Natural killer cell (primary cell): ENCODE measurements at regions not wholly inside any gene's neighbourhood (a gene's known extent, or its start where the extent isn't known, plus 50 kb on each side); places are given as distances from the start of the nearest gene placed in this dataset.
"Not testable (repeated sequence)": the region's sequence is repeated elsewhere in the genome, so short reads cannot be mapped to it uniquely, and the experiment has no call there.

Experiments
- ATAC-seq, 3 donors: fragments of 150-1000 bp in 2 of 3; fragments of 200-7000 bp in 1 of 3; cut with Tn5 transposase; 1 replicate in 1 of 3; 2 replicates in 2 of 3; pipeline ENCODE4 v1.10.0; 2021; ENCODE audit warnings: mild to moderate bottlenecking in 2 of 3, moderate library complexity in 2 of 3
- DNase-seq, 2 donors: peaks; one replicate each; pipeline versions ENCODE4 v3.0.0 to v3.0.0-alpha.2; 2013 to 2021; ENCODE audit warnings: mixed read lengths in 1 of 2
- H3K27ac ChIP-seq: one replicate; pipeline ENCODE4 v1.5.1; 2013; ENCODE audit warnings: mild to moderate bottlenecking, low read length
- H3K27me3 ChIP-seq: one replicate; pipeline ENCODE4 v1.6.1; 2013; ENCODE audit warnings: low read length; ENCODE audit not compliant: control insufficient read depth, insufficient read depth
- H3K36me3 ChIP-seq: one replicate; pipeline ENCODE4 v1.6.1; 2013; ENCODE audit warnings: low read length; ENCODE audit not compliant: control insufficient read depth, insufficient read depth
- H3K4me1 ChIP-seq: one replicate; pipeline ENCODE4 v1.6.1; 2013; ENCODE audit warnings: low read length; ENCODE audit not compliant: control insufficient read depth, insufficient read depth
- H3K4me3 ChIP-seq: one replicate; pipeline ENCODE4 v1.5.1; 2013; ENCODE audit warnings: low read length
- H3K9me3 ChIP-seq: one replicate; pipeline ENCODE4 v1.6.1; 2013; ENCODE audit warnings: low read length; ENCODE audit not compliant: control insufficient read depth, insufficient read depth
- H3K27ac Mint-ChIP-seq, 2 donors: one replicate each; pipeline ENCODE4 v1.8.0; 2022; ENCODE audit warnings: mild to moderate bottlenecking in 2 of 2, mixed read lengths in 2 of 2, moderate library complexity in 1 of 2
- H3K27me3 Mint-ChIP-seq, 2 donors: one replicate each; pipeline ENCODE4 v1.8.0; 2022; ENCODE audit warnings: low read depth in 2 of 2, mixed read lengths in 2 of 2
- H3K36me3 Mint-ChIP-seq: one replicate; pipeline ENCODE4 v1.8.0; 2022; ENCODE audit warnings: mixed read lengths
- H3K4me1 Mint-ChIP-seq, 2 donors: one replicate each; pipeline ENCODE4 v1.8.0; 2022; ENCODE audit warnings: mixed read lengths in 2 of 2
- H3K4me3 Mint-ChIP-seq: one replicate; pipeline ENCODE4 v1.8.0; 2022; ENCODE audit warnings: mild to moderate bottlenecking, moderate library complexity, mixed read lengths
- H3K9me3 Mint-ChIP-seq, 2 donors: one replicate each; pipeline ENCODE4 v1.8.0; 2022; ENCODE audit warnings: mixed read lengths in 2 of 2
- CTCF ChIP-seq: fragments of 200-600 bp; IDR thresholded peaks from one replicate; pipeline ENCODE4 v1.8.0; 2022; ENCODE audit warnings: antibody characterized with exemption
- WGBS: methylation state at CpG from one replicate; pipeline ENCODE4 v1.1.7; 2013; ENCODE audit warnings: missing lambda C conversion rate; ENCODE audit not compliant: insufficient coverage; 5-methylcytosine and 5-hydroxymethylcytosine counted together
- intact Hi-C: fragments of 100-400 bp; cut with micrococcal nuclease; formaldehyde crosslinking; loops from one replicate; pipeline ENCODE4 v1.14.2; 2022

- TF ChIP-seq CTCF = no peak
- Histone ChIP-seq H3K27ac (no peak overlapping the region), H3K27me3 (peaks cover 2% of the 10 kb centered on the region), H3K36me3 (no peaks in the 10 kb centered on the region), H3K9me3 (no peaks in the 10 kb centered on the region), H3K4me1 (no peaks in the 10 kb centered on the region), H3K4me3 (no peak overlapping the region)
- ATAC-seq = no peak
- no peaks in the 10 kb centered on the region for H3K36me3 Mint-ChIP-seq
- intact Hi-C loops = no loop called here
- DNase-seq = no peak
- no peak overlapping the region for H3K27ac Mint-ChIP-seq
- peaks cover 10 to 12% of the 10 kb centered on the region in 2 donors for H3K27me3 Mint-ChIP-seq
- WGBS = 76% methylated on average over 7 of the region's 7 CpGs
- H3K4me3 Mint-ChIP-seq = no peak overlapping the region
- no peaks in the 10 kb centered on the region for H3K4me1 Mint-ChIP-seq
- no peaks in the 10 kb centered on the region for H3K9me3 Mint-ChIP-seq
Measured at GRCh38 chr14:51360592-51360991, 120.5 kb downstream of the TMX1 start.

GRCh38 chr14:51365241-51365965, 125.4 kb downstream of the TMX1 start:
- Histone ChIP-seq H3K9me3 (no peaks in the 10 kb centered on the region), H3K4me1 (no peaks in the 10 kb centered on the region), H3K27ac (no peak overlapping the region), H3K4me3 (no peak overlapping the region), H3K27me3 (peaks cover 2% of the 10 kb centered on the region), H3K36me3 (no peaks in the 10 kb centered on the region)
- Mint-ChIP-seq H3K27ac (no peak overlapping the region), H3K36me3 (no peaks in the 10 kb centered on the region), H3K9me3 (no peaks in the 10 kb centered on the region), H3K4me1 (no peaks in the 10 kb centered on the region), H3K27me3 (peaks cover 0 to 6% of the 10 kb centered on the region in 2 donors), H3K4me3 (no peak overlapping the region)
- WGBS = 74% methylated on average over 7 of the region's 7 CpGs
- ATAC-seq = no peak
- intact Hi-C loops = no loop called here
- no peak for DNase-seq
- TF ChIP-seq CTCF = no peak

- H3K4me1 Mint-ChIP-seq, ATAC-seq, H3K27me3 Mint-ChIP-seq, DNase-seq, H3K4me3 ChIP-seq, H3K36me3 ChIP-seq, H3K27ac Mint-ChIP-seq, H3K9me3 Mint-ChIP-seq, H3K36me3 Mint-ChIP-seq, H3K27ac ChIP-seq, H3K4me1 ChIP-seq, intact Hi-C loops, H3K4me3 Mint-ChIP-seq, H3K27me3 ChIP-seq, H3K9me3 ChIP-seq: not testable (repeated sequence)
- 92% methylated on average over 14 of the region's 14 CpGs for WGBS
Measured at GRCh38 chr14:51366460-51366859, 126.4 kb downstream of the TMX1 start.

- H3K27me3 ChIP-seq, H3K4me3 Mint-ChIP-seq, ATAC-seq, H3K4me1 Mint-ChIP-seq, intact Hi-C loops, H3K9me3 ChIP-seq, DNase-seq, H3K27me3 Mint-ChIP-seq, H3K36me3 ChIP-seq, H3K27ac Mint-ChIP-seq, H3K4me3 ChIP-seq, H3K27ac ChIP-seq, H3K4me1 ChIP-seq, H3K36me3 Mint-ChIP-seq, H3K9me3 Mint-ChIP-seq: not testable (repeated sequence)
- WGBS = 68% methylated on average over 3 of the region's 7 CpGs
Measured at GRCh38 chr14:51366866-51367599, 127.0 kb downstream of the TMX1 start.
